ENCODE measurements at regions not wholly inside any gene's neighbourhood (a gene's known extent, or its start where the extent isn't known, plus 50 kb on each side); places are given as distances from the start of the nearest gene placed in this dataset.

DNA sequence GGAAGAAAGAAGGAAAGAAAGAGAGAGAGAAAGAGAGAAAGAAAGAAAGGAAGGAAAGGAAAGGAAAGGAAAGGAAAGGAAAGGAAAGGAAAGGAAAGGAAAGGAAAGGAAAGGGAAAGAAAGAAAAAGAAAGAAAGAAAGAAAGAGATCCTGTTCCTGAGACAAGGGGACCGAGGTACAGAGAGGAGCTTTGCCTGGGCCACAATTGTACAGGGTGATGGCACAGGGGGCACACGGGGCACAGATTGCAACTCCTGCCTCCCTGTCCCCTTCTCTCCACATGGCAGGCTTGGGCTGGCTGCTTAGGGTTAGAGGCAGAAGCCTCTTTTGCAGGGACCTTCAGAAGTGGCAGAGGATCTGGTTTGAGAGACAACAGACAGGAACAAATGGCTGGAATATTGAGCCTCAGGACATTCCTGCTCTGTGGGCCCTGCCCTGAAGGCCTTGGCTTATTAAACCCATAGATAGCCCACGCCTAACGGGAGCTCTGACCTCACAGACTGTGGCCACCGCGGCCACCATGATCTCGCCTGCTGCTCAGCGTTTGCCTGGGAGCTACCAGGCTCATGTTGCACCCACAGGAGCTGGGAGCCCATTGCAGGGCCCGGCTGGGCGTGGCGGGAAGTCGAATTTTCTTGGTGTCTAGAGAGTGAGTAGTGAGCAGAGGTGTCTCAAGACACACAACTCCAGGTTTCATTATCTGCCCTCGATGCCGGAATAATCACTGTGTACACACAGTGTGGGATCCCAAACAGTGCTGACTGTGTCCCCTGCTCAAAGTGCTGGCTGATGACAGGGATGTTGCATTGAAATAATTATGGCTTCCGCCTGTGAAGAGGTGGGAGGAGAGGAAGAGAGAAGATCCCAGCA, 147.9 kb upstream of the NCOR2 start:
- POLR2A ChIA-PET: no interaction called here
- CTCF ChIA-PET: no interaction called here
- no peaks in the 10 kb centered on the region for H3K9me3 Mint-ChIP-seq
- no peak for DNase-seq
- no peak overlapping the region for H3K27ac Mint-ChIP-seq
- peaks cover 21% of the 10 kb centered on the region for H3K4me1 Mint-ChIP-seq
- no peaks in the 10 kb centered on the region for H3K27me3 Mint-ChIP-seq
- no peak overlapping the region for H3K4me3 Mint-ChIP-seq
- no peaks in the 10 kb centered on the region for H3K36me3 Mint-ChIP-seq (ENCODE audit: low read depth)

DNA sequence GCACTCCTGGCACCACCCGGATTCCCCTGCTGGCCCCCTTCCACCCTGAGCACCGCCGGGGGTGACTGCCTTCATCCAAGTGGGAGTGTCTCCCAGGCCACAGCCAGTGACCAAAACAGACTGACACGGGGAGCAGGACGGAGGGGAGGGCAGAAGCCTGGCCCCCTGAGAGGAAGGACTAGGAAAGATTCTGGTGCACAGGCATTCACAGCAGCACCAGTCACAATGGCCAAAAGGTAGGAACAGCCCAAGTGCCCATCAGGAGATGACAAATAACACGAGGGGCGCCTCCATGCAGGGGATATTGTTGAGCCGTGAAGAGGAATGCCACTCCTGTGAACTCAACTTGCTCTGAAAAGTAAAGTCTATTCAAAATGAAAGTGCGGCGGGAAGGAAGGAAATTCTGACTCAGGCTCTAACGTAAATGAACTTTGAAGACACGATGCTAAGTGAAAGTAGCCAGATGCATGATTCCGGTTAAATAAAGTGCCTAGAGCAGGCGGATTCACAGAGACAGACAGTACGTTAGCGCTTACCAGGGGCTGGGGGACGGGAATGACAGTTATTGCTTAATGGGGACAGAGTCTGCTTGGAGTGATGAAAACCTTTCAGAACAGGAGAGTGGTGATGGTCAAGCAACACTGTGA, 146.1 kb upstream of the NCOR2 start:
- Mint-ChIP-seq H3K9me3 (no peaks in the 10 kb centered on the region), H3K27me3 (peaks cover 3% of the 10 kb centered on the region)
- POLR2A ChIA-PET: no interaction called here

DNA sequence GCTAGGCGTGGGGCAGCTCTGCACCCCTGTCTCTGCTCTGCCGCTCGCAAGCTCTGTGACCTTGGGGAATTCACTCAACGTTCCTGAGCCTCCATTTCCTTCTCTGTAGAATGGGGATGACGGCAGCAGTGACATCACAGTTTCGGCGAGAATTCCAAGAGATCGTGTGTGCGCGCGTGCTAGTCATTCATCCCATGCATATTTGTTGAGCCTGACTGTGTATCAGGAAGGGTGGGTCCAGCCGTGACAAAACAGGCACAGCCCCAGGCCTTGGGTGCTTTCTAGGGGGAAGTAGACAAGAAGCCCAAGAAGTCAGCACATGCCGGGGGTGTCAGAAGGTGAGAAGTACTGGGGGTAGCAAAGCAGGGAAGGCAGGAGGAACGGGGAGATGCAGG, 145.6 kb upstream of the NCOR2 start:
- Mint-ChIP-seq H3K4me1 (peaks cover 21% of the 10 kb centered on the region), H3K27ac (peak overlapping the region; percentile 86), H3K4me3 (no peak overlapping the region), H3K36me3 (ENCODE audit: low read depth) (no peaks in the 10 kb centered on the region), H3K9me3 (no peaks in the 10 kb centered on the region), H3K27me3 (peaks cover 3% of the 10 kb centered on the region)
- ChIA-PET POLR2A (no interaction called here), CTCF (interaction anchor here (1.1 kb wide), 1 partner anchor 207 kb away, joined by 3 read pairs; no protein-coding TSS in a partner anchor)
- DNase-seq: no peak

More for the DNA sequence above, 146.1 kb upstream of the NCOR2 start:
- peaks cover 21% of the 10 kb centered on the region for H3K4me1 Mint-ChIP-seq
- no peaks in the 10 kb centered on the region for H3K36me3 Mint-ChIP-seq (ENCODE audit: low read depth)
- DNase-seq: peak; percentile 73
- CTCF ChIA-PET: no interaction called here
- peak overlapping the region; percentile 50 for H3K4me3 Mint-ChIP-seq
- H3K27ac Mint-ChIP-seq: peak overlapping the region; percentile 86

DNA sequence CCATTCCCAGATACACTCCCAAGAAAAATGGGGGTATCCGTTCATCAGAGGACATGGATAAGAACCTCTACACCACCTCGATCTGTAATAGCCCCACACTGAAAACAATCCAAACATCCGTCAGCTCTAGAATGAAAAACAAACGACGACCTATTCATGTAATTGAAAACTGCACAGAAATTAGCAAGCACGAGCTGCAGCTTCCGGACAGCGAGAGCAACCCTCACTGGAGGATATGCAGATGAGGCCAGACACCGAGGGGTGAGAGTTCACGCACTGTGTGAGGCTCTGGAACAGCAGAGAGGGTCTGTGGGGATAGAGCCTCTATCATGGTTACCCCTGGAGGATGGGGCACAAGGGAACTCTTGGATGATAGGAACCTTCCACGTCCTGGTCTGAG, 143.9 kb upstream of the NCOR2 start:
- DNase-seq: no peak
- Mint-ChIP-seq H3K4me1 (peaks cover 21% of the 10 kb centered on the region), H3K27me3 (peaks cover 3% of the 10 kb centered on the region), H3K36me3 (ENCODE audit: low read depth) (no peaks in the 10 kb centered on the region), H3K27ac (no peak overlapping the region), H3K4me3 (no peak overlapping the region), H3K9me3 (no peaks in the 10 kb centered on the region)
- ChIA-PET CTCF (interaction anchor here (0.6 to 1.6 kb wide), 2 partner anchors 26 to 197 kb away, joined by 4 read pairs; no protein-coding TSS in a partner anchor), POLR2A (no interaction called here)

DNA sequence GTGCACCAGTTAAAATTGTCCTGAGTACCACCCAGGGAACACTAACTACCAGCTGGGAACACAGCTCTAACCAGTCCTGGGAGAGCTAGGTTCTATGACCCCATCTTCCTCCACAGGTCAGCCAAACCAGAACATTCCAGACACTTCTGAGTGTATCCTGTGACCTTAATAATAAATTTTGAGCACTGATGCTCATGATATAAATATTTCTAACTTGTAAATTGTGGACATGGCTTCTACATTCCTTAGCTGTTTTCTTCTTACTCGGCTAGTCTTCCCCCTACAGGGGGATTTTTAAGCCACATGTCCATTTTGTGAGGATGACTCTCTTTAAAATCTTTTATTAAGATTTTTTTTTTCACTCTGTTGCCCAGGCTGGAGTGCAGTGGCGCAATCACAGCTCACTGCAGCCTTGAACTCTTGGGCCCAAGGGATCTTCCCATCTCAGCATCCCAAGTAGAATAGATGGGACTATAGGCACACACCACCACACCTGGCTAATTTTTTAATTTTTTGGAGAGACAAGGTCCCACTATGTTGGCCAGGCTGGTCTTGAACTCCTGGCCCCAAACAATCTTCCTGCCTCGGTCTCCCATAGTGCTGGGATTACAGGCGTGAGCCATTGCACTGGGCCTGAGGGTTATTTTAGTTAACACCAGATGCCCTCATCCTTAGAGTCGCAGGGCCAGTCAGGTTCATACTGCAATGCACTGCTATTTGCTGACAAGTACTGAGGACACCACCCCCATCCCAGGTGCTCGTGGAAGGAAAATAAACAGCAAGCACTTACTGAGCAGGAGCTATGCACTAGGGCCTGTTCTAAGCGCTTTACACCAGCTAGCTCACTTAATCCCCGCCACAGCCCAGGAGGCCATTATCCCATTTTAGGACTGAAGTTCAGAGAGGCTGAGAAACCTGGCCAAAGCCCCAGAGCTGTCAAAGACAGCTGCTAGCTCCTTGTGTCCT, 142.6 kb upstream of the NCOR2 start:
- POLR2A ChIA-PET: interaction anchor here (0.7 kb wide), 1 partner anchor 160 kb away, joined by 3 read pairs; no protein-coding TSS in a partner anchor
- CTCF ChIA-PET: interaction anchor here (0.6 to 1.7 kb wide), 3 partner anchors 10 to 28 kb away, joined by 3 to 4 read pairs (median 3); no protein-coding TSS in a partner anchor

DNA sequence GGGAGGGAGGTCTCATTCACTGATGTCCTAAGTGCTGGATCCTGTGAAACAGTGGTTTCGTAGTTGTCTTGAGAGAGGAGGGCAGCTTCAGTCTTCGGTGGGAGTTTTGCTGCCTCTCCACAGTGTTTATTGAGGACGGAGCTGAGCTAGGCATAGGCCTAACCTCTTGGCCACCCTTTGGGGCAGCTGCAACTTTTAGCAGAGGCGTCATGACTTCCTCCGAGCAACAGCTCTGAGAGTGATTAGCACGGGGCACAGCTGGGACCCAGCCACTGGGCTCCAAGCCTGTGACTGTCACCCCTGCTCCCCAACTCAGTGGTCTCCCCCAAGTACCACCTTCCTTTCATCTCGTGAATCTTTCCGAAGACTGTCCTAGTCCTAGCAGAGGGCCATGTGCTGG, 139.9 kb upstream of the NCOR2 start:
- H3K4me3 Mint-ChIP-seq: no peak overlapping the region
- no peaks in the 10 kb centered on the region for H3K36me3 Mint-ChIP-seq (ENCODE audit: low read depth)
- H3K9me3 Mint-ChIP-seq: no peaks in the 10 kb centered on the region
- H3K27ac Mint-ChIP-seq: no peak overlapping the region
- no peak for DNase-seq
- CTCF ChIA-PET: interaction anchor here (0.8 to 1.1 kb wide), 2 partner anchors 9 to 41 kb away, joined by 3 to 4 read pairs; no protein-coding TSS in a partner anchor
- H3K4me1 Mint-ChIP-seq: no peaks in the 10 kb centered on the region
- peaks cover 5% of the 10 kb centered on the region for H3K27me3 Mint-ChIP-seq
- POLR2A ChIA-PET: no interaction called here

More for the DNA sequence above, 142.6 kb upstream of the NCOR2 start:
- no peak for DNase-seq
- Mint-ChIP-seq H3K9me3 (no peaks in the 10 kb centered on the region), H3K27me3 (peaks cover 3% of the 10 kb centered on the region), H3K27ac (no peak overlapping the region), H3K36me3 (ENCODE audit: low read depth) (no peaks in the 10 kb centered on the region), H3K4me3 (no peak overlapping the region), H3K4me1 (peaks cover 20% of the 10 kb centered on the region)

DNA sequence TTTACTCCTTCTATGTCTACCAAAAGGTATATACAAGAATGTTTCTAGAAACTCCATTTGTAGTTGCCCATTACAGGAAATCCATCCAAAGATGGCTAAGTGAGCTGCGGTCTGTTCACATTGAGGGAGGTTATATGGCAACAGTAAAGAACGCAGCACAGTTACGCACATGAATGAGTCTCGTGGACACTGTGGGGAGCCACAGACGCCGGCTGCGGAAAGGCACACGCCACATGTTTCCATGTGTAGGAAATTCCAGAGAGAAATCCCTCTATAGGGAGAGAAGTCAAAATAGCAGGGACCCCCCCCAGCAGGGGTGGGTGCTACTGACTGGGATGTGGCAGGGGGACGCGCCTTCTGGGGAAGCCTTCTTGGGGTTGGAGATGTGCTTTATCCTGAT, 139.0 kb upstream of the NCOR2 start:
- no peak for DNase-seq
- CTCF ChIA-PET: no interaction called here
- no peak overlapping the region for H3K4me3 Mint-ChIP-seq
- no peak overlapping the region for H3K27ac Mint-ChIP-seq
- peaks cover 5% of the 10 kb centered on the region for H3K27me3 Mint-ChIP-seq
- POLR2A ChIA-PET: no interaction called here
- no peaks in the 10 kb centered on the region for H3K9me3 Mint-ChIP-seq
- no peaks in the 10 kb centered on the region for H3K4me1 Mint-ChIP-seq
- no peaks in the 10 kb centered on the region for H3K36me3 Mint-ChIP-seq (ENCODE audit: low read depth)

DNA sequence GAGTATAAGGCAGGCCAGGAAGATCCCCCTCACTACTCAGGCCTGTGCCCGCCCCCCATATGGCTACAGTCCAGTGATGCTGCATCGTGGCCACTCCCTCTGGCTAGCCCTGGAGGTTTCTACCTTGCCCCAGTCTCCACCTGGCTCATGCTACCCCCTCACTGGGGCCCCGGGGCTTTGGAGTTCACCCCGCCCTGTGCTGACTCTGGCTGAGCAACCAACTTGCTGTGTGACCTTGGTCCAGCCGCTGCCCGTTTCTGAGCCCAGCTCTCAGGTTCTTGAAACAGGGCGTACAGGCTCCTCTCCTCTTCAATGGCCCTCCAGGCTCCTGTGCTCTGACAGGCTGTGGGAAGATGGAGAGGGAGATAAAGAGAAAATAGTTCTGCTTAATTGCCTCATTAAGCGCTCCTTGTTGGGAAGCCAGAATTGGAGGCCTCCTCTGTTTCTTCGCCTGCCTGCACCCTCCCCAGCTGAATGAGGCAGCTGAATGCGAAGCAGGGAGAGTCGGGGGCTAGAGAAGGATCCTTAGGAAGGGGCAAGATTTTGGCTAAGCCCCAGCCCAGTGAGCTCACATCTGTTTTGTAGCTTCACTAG, 138.2 kb upstream of the NCOR2 start:
- no peaks in the 10 kb centered on the region for H3K36me3 Mint-ChIP-seq (ENCODE audit: low read depth)
- H3K27ac Mint-ChIP-seq: no peak overlapping the region
- DNase-seq: no peak
- no peaks in the 10 kb centered on the region for H3K9me3 Mint-ChIP-seq
- H3K4me3 Mint-ChIP-seq: no peak overlapping the region
- ChIA-PET CTCF (no interaction called here), POLR2A (no interaction called here)
- peaks cover 5% of the 10 kb centered on the region for H3K27me3 Mint-ChIP-seq
- no peaks in the 10 kb centered on the region for H3K4me1 Mint-ChIP-seq

DNA sequence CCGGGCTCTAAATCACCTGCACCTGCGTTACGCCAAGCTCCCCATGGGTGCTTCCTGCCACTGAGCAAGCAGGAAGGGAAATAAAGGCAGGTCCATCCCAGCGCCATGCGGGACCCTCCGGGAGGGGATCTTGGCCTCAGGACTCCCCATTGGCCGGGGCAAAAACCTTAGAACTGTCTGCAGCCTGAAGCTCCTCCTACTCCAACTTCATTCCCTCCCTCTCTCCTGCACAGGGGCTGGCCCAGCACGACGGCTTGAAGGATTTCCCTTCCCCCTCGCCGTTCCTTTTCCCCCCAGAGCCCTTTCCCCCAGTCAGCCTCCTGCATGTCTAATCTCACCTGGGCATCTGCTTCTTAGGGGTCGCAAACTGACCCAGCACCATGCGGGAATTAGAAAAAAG, 137.2 kb upstream of the NCOR2 start:
- CTCF ChIA-PET: interaction anchor here (1.7 kb wide), 1 partner anchor 18 kb away, joined by 5 read pairs; no protein-coding TSS in a partner anchor
- POLR2A ChIA-PET: no interaction called here
- Mint-ChIP-seq H3K9me3 (no peaks in the 10 kb centered on the region), H3K4me3 (no peak overlapping the region), H3K27ac (peak overlapping the region; percentile 9), H3K4me1 (no peaks in the 10 kb centered on the region), H3K36me3 (ENCODE audit: low read depth) (no peaks in the 10 kb centered on the region), H3K27me3 (peaks cover 5% of the 10 kb centered on the region)
- DNase-seq: no peak

DNA sequence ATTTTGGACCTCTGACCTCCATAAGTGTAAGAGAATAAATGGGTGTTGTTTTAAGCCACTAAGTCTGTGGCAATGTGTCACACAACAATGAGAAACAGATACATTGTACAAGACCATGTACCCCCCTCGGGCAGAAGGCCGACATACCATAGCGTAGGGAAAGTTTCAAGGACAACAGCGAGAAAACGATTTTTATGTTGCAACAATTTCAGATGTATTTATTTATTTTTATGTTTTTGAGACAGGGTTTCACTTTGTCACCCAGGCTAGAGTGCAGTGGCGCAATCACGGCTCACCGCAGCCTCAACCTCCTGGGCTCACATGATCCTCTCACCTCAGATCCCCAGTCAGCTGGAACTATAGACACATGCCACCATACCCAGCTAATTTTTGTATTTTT, 136.4 kb upstream of the NCOR2 start:
- no peak for DNase-seq
- ChIA-PET CTCF (interaction anchor here (1.7 kb wide), 1 partner anchor 17 kb away, joined by 5 read pairs; no protein-coding TSS in a partner anchor), POLR2A (no interaction called here)
- Mint-ChIP-seq H3K4me3 (no peak overlapping the region), H3K27ac (no peak overlapping the region), H3K36me3 (ENCODE audit: low read depth) (no peaks in the 10 kb centered on the region), H3K4me1 (no peaks in the 10 kb centered on the region), H3K27me3 (peaks cover 5% of the 10 kb centered on the region), H3K9me3 (no peaks in the 10 kb centered on the region)

DNA sequence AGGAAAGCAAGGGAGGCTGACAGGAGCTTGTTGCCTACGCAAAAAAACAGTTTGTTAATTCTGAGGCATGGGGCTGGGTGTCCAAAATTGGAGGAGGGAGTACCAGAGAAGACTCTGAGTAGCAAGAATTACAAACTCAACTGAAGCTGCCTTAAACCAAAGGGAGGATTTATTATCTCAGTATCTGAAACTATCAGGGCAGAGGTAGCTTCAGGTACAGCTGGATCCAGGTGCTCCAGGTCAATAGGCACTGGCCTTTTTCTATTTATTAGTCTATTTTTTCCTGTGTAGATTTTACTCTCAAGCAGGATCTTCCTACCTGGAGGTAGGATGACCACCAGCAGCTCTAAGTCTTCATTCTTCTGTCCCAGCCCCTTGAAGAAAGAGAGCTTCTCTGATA, 135.3 kb upstream of the NCOR2 start:
- ChIA-PET CTCF (interaction anchor here (0.6 to 1.7 kb wide), 3 partner anchors 9 to 1207 kb away, joined by 3 to 5 read pairs (median 3); no protein-coding TSS in a partner anchor), POLR2A (no interaction called here)
- no peak overlapping the region for H3K27ac Mint-ChIP-seq
- DNase-seq: no peak
- no peak overlapping the region for H3K4me3 Mint-ChIP-seq
- no peaks in the 10 kb centered on the region for H3K36me3 Mint-ChIP-seq (ENCODE audit: low read depth)
- no peaks in the 10 kb centered on the region for H3K9me3 Mint-ChIP-seq
- peaks cover 6% of the 10 kb centered on the region for H3K27me3 Mint-ChIP-seq
- H3K4me1 Mint-ChIP-seq: no peaks in the 10 kb centered on the region

All from activated CD4-positive, alpha-beta T cell treated with anti-CD3 and anti-CD28 coated beads, Interleukin-2, amount 10 ng/mL, durations not matched to agents 7 days and 5 days (primary cell).